Tongue (tissue), 1 donor: ENCODE measurements at regions not wholly inside any gene's neighbourhood (a gene's known extent, or its start where the extent isn't known, plus 50 kb on each side); places are given as distances from the start of the nearest gene placed in this dataset.
"Not testable (repeated sequence)": the region's sequence is repeated elsewhere in the genome, so short reads cannot be mapped to it uniquely, and the experiment has no call there.

Source experiments
- DNase-seq: peaks from one replicate; pipeline ENCODE4 v3.0.0-alpha.2; 2015

DNA sequence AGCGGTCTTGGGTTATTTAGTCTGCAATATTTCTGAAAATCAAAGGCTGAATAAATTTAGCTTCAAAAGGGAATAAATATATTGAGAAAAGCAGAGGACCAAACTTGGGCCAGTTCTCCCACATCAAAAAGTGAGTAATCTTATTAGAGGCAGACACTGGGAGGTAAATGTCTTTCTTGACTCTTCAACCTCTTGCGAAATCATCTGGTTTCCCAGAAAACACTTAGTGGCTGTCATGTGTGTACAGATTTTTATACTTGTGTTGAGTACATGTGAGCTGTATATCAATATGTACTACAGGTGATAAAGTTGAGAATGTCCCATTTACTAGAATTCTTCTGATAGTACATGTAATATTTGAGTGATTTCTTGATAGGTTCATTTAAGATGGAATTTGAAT is 454.9 kb downstream of the PRR16 start:
- DNase-seq: no peak

DNA sequence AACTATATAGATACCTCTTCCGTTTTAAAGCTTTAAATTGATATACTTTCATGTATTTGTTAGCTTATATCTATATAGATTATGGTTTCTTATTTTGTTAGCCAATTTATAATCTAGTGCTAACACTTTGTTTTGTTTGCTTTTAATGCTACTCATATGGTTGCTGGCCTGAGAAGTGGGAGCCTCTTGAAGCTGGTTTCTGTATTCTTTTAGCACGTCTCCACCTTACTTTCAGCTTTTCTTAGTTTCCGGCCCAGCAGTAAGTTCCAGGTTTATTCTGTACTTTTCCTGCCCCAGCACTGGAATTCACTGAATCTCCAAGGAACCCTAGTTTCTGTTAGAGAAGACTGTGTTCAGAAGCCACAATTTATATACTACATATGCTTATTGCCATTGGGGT is 458.9 kb downstream of the PRR16 start:
- DNase-seq: no peak

DNA sequence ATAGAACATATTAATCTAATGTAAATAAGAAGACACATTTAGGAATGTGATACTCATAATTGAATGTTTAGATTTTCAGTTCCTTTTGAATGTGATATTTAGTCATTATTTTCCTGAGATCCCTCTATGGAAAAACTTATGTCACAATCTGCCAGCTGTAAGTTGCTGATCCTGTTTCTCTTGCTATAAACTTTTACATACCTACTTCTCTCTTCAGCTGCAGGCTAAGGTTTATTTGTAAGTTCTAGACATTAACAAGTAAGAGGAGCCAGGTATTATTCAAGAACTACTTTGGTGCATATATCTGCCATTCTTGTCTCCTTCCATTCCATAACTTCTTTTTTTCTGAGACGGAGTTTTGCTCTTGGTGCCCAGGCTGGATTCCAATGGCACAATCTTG is 462.4 kb downstream of the PRR16 start:
- DNase-seq: peak; percentile 24

DNA sequence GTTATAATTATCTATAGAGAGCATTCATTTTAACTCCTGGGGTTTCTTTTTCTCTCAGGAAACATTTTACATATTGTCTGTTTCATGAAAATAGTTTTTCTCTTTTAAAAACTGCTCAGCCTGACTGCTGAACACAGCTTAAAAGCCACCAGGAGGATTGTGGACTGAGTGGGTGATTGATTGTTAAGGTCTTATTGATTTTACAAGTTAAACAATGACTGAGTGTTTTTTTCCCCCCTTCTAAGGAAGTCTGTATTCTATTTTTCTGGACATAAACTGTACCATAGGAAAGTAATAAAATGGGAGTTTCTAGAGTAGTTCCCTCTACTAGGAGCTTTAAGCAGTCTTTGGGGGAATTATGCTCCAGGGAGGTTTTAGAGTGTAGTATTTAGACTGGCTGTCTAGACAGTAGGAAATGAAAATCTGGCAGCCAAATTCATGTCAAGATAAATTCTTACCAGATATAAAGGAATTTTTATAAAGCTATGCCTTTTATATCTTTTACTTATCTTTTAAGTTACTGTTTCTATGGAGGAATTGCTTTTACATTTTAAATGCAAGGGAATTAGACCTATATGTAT is 463.9 kb downstream of the PRR16 start:
- DNase-seq: no peak

DNA sequence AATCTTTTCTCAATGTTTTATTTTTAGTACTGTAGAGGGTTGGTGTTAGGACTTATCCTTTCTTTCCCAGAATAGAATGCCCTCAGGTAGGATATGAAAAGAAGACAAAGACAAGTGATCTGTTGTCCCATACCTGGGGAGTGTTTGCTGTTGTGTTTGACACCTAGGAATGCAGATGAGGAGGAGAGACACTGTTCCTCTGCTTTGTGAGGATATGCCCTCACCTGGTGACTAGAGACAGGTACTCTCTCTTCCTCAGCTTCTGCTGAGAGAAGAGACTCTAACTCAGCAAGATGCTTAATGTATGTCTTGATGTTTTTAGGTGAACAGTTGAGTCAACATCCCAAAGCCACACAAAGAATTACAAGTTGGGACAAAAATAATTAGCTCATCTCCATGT is 468.4 kb downstream of the PRR16 start:
- no peak for DNase-seq

DNA sequence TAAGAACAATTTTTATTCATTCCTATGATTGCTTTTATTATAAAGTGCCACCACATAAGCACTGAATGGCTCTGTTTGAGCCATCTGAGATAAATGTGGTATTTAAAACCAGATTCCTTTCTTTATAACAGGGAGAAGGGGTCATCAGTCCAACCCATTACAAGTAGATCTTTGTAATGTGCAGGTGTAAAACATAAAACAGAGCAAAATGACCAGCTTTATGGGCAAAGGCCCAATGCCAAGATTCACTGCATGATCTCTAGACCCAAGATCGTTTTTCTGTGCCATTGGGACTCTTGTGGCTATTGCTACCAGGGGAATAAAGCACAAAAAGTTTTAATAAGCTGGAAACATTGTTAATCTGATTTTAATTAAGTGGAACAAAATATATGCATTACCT is 469.9 kb downstream of the PRR16 start:
- no peak for DNase-seq

DNA sequence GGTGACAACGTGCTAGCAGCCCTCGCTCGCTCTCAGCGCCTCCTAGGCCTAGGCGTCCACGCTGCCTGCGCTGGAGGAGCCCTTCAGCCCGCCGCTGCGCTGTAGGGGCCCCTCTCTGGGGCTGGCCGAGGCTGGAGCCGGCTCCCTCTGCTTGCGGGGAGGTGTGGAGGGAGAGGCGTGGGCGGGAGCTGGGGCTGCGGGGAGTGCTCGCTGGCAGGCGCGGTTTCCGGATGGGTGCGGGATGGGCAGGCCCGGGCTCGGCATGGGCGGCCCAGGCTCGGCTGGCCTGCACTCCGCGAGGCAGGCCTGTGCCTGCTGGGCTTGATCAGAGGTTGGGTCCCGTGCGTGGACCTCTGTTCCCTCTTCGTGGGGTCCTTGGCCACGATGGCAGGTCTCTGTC is 472.6 kb downstream of the PRR16 start:
- DNase-seq: no peak

DNA sequence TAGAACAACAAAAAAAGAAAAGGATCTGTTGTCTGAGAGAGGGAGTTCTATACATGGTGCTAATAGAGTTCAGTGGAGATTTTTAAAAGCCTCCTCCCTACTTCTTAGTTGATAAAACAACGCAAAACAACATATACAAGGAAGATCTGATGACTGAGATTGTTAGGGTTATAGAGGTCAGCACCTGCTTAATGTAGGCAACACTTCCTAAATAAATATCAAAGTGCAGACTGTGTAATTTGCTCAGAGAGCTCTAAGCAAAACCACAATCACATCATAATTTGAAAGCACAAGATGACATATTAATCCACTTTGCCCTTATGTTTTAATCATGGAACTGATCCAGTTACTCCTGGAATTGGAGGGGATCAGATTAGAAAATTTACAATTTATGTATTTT is 474.5 kb downstream of the PRR16 start:
- DNase-seq: no peak

DNA sequence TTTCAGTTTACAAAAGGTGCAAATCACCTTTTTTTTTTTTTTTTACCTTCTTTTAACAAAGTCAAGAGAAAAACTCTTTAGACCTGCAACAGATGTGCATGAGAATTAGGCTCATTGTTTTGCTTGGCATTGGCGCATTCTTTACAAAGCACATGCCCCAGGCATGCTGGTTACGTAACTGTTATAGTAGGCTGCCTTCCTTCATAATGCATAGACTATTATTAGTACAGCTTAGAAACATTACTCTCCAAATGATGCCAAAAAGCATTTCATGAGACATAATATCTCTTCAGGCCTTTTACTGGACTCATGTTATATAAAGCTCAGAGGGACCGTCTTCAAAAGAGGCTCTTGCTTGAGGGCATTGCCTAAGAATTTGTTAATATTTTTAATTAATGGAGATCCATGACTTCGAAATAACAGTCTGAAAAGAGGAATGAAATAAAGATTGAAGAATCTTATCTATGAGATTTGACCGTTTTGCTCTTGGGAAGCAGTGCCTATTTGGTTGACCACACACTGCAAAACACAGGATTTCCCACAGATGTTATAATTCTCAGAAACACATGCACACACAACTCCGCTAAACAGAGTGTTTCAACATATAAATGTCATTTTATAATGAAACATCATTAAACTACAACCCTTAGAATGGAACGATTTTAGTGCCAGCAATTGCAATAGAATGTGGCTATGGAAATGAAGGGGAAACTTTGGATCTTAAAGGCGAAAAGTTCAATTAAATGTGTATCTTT is 478.7 kb downstream of the PRR16 start:
- peak; percentile 34 for DNase-seq

DNA sequence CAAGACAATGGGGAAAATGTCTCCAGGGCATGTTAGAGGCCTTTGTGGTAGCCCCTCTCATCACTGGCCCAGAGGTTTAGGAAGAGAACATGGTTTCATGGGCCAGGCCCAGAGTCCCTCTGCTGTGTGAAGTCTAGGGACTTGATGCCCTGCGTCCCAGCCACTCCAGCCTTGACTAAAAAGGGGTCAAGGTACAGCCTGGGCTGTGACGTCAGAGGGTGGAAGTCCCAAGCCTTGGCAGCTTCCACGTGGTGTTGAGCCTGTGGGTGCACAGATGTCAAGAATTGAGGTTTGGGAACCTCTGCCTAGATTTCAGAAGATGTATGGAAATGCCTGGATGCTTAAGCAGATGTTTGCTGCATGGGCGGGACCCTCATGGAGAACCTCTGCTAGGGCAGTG is 485.5 kb downstream of the PRR16 start:
- DNase-seq: not testable (repeated sequence)

DNA sequence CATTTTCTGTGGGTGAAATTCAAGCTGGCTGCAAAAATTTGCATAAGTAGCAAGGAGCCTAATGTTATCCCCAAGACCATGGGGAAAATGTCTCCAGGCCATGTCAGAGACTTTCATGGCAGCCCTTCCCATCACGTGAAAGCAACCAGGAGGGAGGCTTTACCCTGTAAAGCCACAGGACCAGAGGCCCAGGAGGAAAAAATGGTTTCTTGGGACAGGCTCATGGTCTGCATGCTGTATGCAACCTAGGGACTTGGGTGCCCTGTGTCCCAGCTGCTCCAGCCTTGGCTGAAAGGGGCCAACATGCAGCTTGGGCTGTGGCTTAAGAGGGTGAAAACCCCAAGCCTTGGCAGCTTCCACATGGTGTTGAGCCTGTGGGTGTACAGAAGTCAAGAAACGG is 489.3 kb downstream of the PRR16 start:
- DNase-seq: not testable (repeated sequence)

DNA sequence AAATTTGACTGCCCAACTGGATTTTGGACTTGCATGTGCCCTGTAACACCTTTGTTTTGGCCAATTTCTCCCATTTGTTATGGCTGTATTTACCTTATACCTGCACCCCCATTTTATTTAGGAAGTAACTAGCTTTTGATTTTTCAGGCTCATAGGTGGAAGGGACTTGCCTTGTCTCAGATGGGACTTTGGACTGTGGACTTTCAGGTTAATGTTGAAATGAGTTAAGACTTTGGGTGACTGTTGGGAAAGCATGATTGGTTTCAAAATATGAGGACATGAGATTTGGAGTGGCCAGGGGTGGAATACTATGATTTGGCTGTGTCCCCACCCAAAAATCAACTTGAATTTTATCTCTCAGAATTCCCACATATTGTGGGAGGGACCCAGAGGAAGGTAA is 490.2 kb downstream of the PRR16 start:
- DNase-seq: no peak

DNA sequence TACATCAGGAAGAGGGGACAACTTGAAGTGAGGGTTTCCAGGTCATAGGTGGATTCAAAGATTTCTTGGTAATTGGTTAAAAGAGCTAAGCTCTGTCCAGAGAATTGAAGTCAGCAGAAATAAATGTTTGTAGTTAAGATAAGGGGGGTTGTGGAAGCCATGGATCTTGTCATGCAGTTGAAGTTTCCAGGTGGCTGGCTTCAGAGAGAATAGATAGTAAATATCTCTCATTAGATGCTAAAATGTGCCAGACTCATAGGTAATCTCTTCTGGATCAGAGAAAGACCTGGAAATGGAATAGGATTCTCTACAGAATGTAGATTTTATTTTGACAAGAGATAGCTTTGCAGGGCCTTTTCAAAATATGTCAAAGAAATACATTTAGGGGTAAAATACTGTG is 491.7 kb downstream of the PRR16 start:
- DNase-seq: no peak

DNA sequence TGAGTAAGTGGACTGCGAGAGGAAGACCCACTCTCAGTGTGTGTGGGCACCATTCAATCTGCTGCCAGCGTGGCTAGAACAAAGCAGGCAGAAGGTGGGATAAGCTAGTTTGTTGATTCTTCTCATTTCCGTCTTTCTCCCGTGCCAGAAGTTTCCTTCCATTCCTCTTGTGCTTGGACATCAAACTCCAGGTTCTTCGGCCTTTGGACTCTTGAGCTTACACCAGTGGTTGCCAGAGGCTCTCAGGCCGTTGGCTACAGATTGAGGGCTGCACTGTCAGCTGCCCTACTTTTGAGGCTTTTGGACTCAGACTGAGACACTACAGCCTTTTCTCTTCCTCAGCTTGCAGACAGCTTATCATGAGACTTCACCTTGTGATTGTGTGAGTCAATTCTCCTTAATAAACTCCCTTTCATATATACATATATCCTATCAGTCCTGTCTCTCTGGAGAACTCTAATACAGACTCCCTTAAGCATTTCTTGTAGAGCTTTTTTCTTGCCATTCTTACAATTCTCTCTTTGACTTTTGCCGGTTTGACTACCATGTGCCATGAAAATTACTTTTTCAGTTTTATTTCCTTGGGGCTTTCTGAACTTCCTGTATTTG is 494.9 kb downstream of the PRR16 start:
- no peak for DNase-seq

DNA sequence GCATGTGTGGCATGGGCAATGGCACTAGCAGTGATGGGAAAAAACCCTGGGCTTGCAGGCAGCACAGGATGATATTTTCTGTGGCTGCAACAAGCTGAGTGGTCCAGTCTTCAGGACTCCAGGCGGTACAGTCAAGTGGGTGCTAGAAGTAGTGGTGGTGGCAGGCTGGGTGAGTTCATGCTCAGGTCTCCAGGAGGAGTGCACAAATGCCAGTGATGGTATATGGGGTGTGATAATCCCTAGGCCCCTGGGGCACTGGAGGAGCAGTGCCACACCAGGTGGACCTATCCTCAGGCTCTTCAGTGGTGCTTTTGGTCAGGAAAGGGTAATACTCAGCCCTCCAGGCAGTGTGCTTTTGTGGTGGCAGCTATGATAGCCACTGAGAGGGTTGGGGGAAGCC is 496.4 kb downstream of the PRR16 start:
- DNase-seq: no peak

DNA sequence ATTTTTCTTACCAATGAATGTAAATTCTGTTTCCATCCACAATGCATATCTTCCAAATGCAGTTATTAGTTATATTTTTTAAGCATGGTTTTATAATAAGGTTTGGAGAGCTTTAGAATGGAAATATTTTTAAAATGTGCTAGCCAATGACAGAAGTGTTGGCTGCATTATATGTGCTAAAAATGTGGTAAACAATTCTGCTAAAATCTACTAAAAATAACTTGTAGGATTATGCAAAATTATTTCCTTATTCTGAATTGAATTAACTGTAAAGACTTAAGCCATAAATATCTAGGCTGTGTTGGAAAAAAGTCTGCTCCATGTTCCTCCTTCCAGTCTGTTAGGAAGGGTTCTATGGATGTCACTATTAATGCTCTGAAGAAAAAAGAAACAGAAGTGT is 503.3 kb downstream of the PRR16 start:
- DNase-seq: no peak

DNA sequence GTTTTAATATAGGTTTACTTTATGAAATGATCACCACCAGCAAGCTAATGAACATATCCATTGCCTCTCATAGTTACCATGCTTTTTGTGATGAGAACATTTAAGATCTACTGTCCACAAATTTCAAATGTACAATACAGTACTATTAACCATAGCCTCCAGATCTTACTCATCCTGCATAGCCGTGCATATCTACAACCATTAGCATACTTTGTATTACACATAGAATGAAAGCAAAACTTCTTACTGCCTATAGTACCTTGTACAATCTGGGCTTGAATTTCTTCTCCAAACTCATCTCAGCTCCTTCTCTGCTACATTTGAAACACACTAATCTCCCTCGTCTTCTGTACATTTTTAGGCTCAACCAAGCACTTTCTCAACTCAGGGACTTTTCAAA is 510.6 kb downstream of the PRR16 start:
- DNase-seq: no peak

DNA sequence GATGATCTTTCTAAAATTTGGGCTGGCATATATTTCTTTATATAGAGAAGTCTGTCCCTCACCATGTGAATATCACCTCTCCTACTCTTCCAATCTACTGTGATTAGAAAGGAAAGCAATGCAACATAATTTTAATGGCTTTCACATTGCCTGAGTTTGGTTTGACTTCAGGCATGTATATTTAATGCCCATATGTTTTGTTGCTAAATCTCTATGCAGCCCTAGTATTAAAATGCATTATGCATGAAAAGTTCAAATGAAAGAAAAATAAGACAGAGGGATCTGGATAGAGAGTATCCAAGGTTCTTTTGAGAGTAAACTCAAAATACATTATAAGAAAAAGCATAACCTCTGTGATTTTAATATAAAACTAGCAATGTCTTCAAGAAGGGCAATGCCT is 518.3 kb downstream of the PRR16 start:
- DNase-seq: no peak

DNA sequence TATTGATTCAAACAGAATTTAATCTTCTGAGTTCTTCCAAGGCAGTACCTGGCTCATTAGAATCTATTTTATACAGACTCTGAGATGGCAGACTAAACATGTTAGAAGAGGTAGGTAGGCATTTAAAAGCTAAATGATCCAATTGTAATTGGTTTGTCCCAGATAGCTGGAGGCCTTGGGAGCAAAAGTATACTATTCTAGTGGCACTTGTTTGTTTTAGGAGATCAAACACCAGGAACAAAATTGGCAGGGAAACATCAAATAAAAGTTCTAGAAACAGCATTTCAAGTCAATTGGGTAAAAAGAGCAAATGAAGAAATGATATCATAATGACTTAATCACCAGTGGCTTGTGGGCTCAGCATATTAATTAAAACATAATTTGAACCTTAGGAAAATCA is 521.4 kb downstream of the PRR16 start:
- no peak for DNase-seq

DNA sequence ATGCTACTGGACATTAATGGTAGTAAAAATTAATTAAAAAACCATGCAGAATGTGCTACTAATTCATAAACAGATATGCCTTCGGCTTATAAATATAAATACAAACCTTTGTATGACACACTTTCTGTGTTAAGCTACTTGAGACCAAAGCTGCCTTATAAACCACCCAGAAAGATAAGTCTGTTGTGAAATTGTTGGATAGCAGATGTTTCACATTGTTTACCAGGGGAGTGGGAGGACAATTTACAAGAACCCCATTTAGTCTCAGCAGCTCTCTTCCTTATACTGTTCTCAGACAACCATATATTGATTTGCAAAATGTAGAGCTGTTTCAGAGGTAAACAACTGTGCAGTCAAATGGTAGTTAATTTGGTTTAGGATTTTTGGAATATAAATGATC is 524.4 kb downstream of the PRR16 start:
- DNase-seq: no peak

DNA sequence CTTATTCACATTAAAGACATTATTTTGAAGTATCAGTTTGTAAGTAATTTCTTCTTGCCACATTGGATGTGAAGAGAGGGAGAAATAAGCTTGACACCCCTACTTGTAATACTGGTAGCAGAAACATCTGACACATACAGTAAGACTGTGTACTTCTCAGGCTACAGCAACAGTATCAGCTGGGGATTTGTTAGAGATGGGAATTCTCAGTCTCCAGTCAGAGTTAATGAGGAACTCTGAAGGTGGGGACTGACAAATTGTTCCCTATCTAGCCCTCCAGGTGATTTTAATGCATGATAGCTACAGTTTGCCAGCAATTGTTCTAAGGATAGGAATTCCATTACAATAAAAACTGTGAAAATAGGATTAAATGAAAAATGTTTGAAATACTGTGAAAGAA is 524.8 kb downstream of the PRR16 start:
- no peak for DNase-seq

DNA sequence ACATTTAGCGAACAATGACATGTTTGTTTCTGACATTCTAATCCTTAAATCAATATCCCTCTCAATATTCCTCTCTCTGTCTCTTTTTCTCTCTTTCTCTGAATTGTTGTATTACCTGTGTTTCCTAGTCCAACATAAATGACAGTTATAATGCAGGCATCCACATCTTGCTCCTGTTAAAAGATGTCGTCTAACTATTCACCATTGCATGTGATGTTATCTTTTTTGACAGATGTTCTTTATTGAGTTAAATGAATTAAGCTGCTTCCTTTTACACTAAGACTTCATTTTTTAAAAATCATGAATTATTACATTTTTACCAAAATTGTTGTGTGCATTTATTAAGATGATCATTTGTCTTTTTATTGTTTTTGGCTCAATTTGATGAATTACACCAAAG is 527.5 kb downstream of the PRR16 start:
- no peak for DNase-seq

DNA sequence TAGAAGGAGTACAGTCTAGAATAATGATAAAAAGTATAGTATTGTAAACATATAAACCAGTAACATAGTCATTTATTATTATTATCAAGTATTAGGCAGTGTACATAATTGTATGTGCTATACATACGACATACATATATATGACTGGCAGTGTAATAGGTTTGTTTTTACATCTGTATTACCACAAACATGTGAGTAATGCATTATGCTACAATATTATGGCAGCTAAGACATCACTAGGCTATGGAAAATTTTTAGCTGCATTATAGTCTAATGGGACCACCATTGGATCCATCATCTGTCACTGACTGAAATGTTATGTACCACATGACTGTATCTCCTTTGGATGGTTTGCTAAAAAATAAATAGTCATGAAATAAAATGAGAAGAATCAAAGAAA is 530.0 kb downstream of the PRR16 start:
- DNase-seq: no peak

DNA sequence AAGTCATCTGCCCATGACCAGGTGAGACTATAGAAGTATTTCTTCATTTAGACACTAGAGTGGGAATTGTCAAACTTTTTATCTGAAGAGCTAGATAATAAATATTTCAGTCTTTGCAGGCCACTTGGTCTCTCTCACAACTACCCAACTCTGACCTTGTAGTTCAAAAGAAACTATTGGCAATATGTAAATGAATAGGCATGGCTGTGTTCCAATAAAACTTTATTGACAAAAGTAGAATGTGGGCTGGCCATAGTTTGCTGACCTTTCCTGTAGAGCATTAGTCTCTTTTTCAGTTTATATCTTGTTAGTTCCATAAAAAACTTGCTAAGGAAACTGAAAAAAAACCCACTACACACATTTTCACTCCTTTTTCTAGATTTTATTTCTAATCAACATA is 535.5 kb downstream of the PRR16 start:
- no peak for DNase-seq
